Renal cortex interstitium (tissue), 11 donors: ENCODE measurements at regions not wholly inside any gene's neighbourhood (a gene's known extent, or its start where the extent isn't known, plus 50 kb on each side); places are given as distances from the start of the nearest gene placed in this dataset.

Experiments
- DNase-seq, 11 donors: peaks; one replicate each; pipeline ENCODE4 v3.0.0-alpha.2; 2013; ENCODE audit warnings: low read depth in 9 of 11, low spot score in 4 of 11; ENCODE audit errors: extremely low read depth in 1 of 11

- no peak for DNase-seq
Measured at GRCh38 chr11:101401245-101401644, 182.6 kb downstream of the TRPC6 start.

GRCh38 chr11:101397979-101398378 is 185.8 kb downstream of the TRPC6 start:
- no peak for DNase-seq

- no peak for DNase-seq
Measured at GRCh38 chr11:101390539-101390938, 193.3 kb downstream of the TRPC6 start.

GRCh38 chr11:101369835-101370234 is 214.0 kb downstream of the TRPC6 start:
- DNase-seq, result no peak

GRCh38 chr11:101363706-101364275 is 220.0 kb downstream of the TRPC6 start:
- no peak for DNase-seq

GRCh38 chr11:101362643-101363042 is 221.2 kb downstream of the TRPC6 start:
- no peak for DNase-seq

- no peak for DNase-seq
Measured at GRCh38 chr11:101357771-101358170, 226.0 kb downstream of the TRPC6 start.

- no peak for DNase-seq
Measured at GRCh38 chr11:101354801-101355200, 225.2 kb upstream of the PGR start.

GRCh38 chr11:101348786-101349185 is 219.2 kb upstream of the PGR start:
- no peak for DNase-seq

- no peak for DNase-seq
Measured at GRCh38 chr11:101346591-101346990, 217.0 kb upstream of the PGR start.

- no peak for DNase-seq
Measured at GRCh38 chr11:101345891-101346290, 216.3 kb upstream of the PGR start.

GRCh38 chr11:101342307-101342706 is 212.7 kb upstream of the PGR start:
- DNase-seq, result no peak

- peak in 4 of 11 donors; percentile 2 to 11 (median 5) for DNase-seq
Measured at GRCh38 chr11:101341578-101341977, 212.0 kb upstream of the PGR start.

GRCh38 chr11:101336858-101337257 is 207.2 kb upstream of the PGR start:
- no peak for DNase-seq

- DNase-seq, result no peak
Measured at GRCh38 chr11:101336155-101336554, 206.5 kb upstream of the PGR start.

- DNase-seq, result no peak
Measured at GRCh38 chr11:101334581-101334980, 205.0 kb upstream of the PGR start.

- DNase-seq, result no peak
Measured at GRCh38 chr11:101331411-101331810, 201.8 kb upstream of the PGR start.

GRCh38 chr11:101327908-101328307 is 198.3 kb upstream of the PGR start:
- no peak for DNase-seq

- DNase-seq, result no peak
Measured at GRCh38 chr11:101326141-101326540, 196.5 kb upstream of the PGR start.

GRCh38 chr11:101323997-101324396 is 194.4 kb upstream of the PGR start:
- no peak for DNase-seq

GRCh38 chr11:101321222-101321621 is 191.6 kb upstream of the PGR start:
- no peak for DNase-seq

GRCh38 chr11:101306721-101307120 is 177.1 kb upstream of the PGR start:
- no peak for DNase-seq
